ENCODE measurements at regions not wholly inside any gene's neighbourhood (a gene's known extent, or its start where the extent isn't known, plus 50 kb on each side); places are given as distances from the start of the nearest gene placed in this dataset.
A peak's percentile ranks its signal among the peaks of the same experiment; 100 is the strongest.

- ChIA-PET RAD21 (ENCODE audit: unreplicated experiment) (interaction anchor here (0.6 to 5.3 kb wide), 8 partner anchors 8 to 44 kb away, joined by 3 to 28 read pairs (median 6); no protein-coding TSS in a partner anchor), SMC1A (ENCODE audit: uncharacterized antibody, unreplicated experiment) (interaction anchor here (1.0 to 34.7 kb wide), 13 partner anchors 8 to 118 kb away, joined by 3 to 707 read pairs (median 4); no protein-coding TSS in a partner anchor), CTCF (interaction anchor here (0.6 to 1.6 kb wide), 6 partner anchors 28 to 530 kb away, joined by 3 to 5 read pairs (median 3); no protein-coding TSS in a partner anchor), POLR2A (interaction anchor here (0.7 to 2.4 kb wide), 9 partner anchors 8 to 103 kb away, joined by 3 to 5 read pairs (median 3); no protein-coding TSS in a partner anchor)
- FAIRE-seq, result no peak
- Histone ChIP-seq H3K9me3 (replicated peaks; ENCODE audit: control insufficient read depth, insufficient read depth, low read length) (no peaks in the 10 kb centered on the region), H3K36me3 (ENCODE audit: control insufficient read depth in 2 of 2, insufficient read depth in 2 of 2, low read length in 1 of 2) (no peaks in the 10 kb centered on the region), H3K79me2 (ENCODE audit: control insufficient read depth, insufficient read depth, low read length) (no peaks in the 10 kb centered on the region), H3K27ac (ENCODE audit: control insufficient read depth, insufficient read depth) (no peak overlapping the region), H3K4me1 (ENCODE audit: control insufficient read depth, insufficient read depth, low read length) (no peaks in the 10 kb centered on the region), H3K27me3 (replicated peaks in 1 of 2; ENCODE audit: control insufficient read depth in 2 of 2, insufficient read depth in 2 of 2, low read length in 1 of 2) (no peaks in the 10 kb centered on the region), H3K4me2 (ENCODE audit: control insufficient read depth, insufficient read depth) (no peak overlapping the region), H2AFZ (ENCODE audit: control insufficient read depth, low read depth, low read length) (no peak overlapping the region), H3K9ac (ENCODE audit: control insufficient read depth, insufficient read depth, low read length) (no peak overlapping the region), H4K20me1 (ENCODE audit: control insufficient read depth, insufficient read depth) (no peaks in the 10 kb centered on the region), H3K4me3 (no peak overlapping the region)
- no peak for DNase-seq (ENCODE audit: low read depth, low spot score)
- in situ Hi-C loops (cut with MboI), result no loop called here
- ATAC-seq, result peak; percentile 51
- WGBS (ENCODE audit: insufficient coverage, insufficient replicate concordance, low lambda C conversion rate, missing lambda C conversion rate), result 10% methylated on average over 4 of the region's 4 CpGs
- no TSS peak for BruUV-seq (replicated peaks)
- intact Hi-C loops (cut with micrococcal nuclease; ENCODE audit: unreplicated experiment), result loop anchor here (10.0 kb wide), 1 partner anchor 410 kb away; no protein-coding TSS in a partner anchor
- TF ChIP-seq RAD21 (IDR thresholded peaks at IDR 0.05; ENCODE audit: insufficient read depth, low read depth, low read length) (no peak), BACH1 (IDR thresholded peaks at IDR 0.05; ENCODE audit: borderline replicate concordance) (no peak), ZZZ3 (IDR thresholded peaks at IDR 0.05; ENCODE audit: control insufficient read depth, insufficient read length, low read depth) (no peak), SRF (IDR thresholded peaks at IDR 0.05; ENCODE audit: low read depth in 2 of 2, low read length in 2 of 2) (no peak), EZH2 (IDR thresholded peaks at IDR 0.05; ENCODE audit: borderline replicate concordance, control insufficient read depth, low read depth, low read length) (no peak), RELA (IDR thresholded peaks at IDR 0.05; ENCODE audit: borderline replicate concordance, partially characterized antibody) (no peak), TARDBP (IDR thresholded peaks at IDR 0.05; ENCODE audit: borderline replicate concordance) (no peak), ATF7 (IDR thresholded peaks at IDR 0.05; ENCODE audit: low read depth) (0 out of 2 replicates have a peak, but pooled peaks have one; percentile 33), TCF12 (IDR thresholded peaks at IDR 0.05; ENCODE audit: low read depth, low read length) (no peak), FOXK2 (IDR thresholded peaks at IDR 0.05) (no peak), SMARCA5 (IDR thresholded peaks at IDR 0.05) (no peak), HCFC1 (IDR thresholded peaks at IDR 0.05; ENCODE audit: low read length) (no peak), TBL1XR1 (IDR thresholded peaks at IDR 0.05; ENCODE audit: low read depth, low read length) (no peak), CTCF (IDR thresholded peaks at IDR 0.05 in 2 of 3, conservative IDR thresholded peaks at IDR 0.05 in 1 of 3; ENCODE audit: control insufficient read depth in 2 of 3, extremely low read depth in 1 of 3, insufficient read depth in 1 of 3, low read depth in 3 of 3, low read length in 3 of 3) (no peak), CBFB (IDR thresholded peaks at IDR 0.05; ENCODE audit: low read depth) (no peak), PML (IDR thresholded peaks at IDR 0.05; ENCODE audit: low read length) (no peak), IKZF1 (conservative IDR thresholded peaks at IDR 0.05) (peak; percentile 41; the same call in 1 of the 2 replicates), PAX5 (IDR thresholded peaks at IDR 0.05; ENCODE audit: borderline replicate concordance, low read depth, low read length) (no peak), SP1 (IDR thresholded peaks at IDR 0.05; ENCODE audit: low read depth, low read length) (no peak), IKZF2 (IDR thresholded peaks at IDR 0.05) (peak in 1 of 2 experiments; percentile 16; a peak in 1 of 4 replicates), MTA2 (IDR thresholded peaks at IDR 0.05; ENCODE audit: low read depth) (no peak), ETV6 (conservative IDR thresholded peaks at IDR 0.05 in 1 of 2, IDR thresholded peaks at IDR 0.05 in 1 of 2; ENCODE audit: borderline replicate concordance in 1 of 2, low read depth in 1 of 2) (no peak), FOS (IDR thresholded peaks at IDR 0.05; ENCODE audit: borderline replicate concordance, extremely low read depth, insufficient read length) (no peak)
- TF ChIP-seq, protein P1, sequence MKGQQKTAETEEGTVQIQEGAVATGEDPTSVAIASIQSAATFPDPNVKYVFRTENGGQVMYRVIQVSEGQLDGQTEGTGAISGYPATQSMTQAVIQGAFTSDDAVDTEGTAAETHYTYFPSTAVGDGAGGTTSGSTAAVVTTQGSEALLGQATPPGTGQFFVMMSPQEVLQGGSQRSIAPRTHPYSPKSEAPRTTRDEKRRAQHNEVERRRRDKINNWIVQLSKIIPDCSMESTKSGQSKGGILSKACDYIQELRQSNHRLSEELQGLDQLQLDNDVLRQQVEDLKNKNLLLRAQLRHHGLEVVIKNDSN (IDR thresholded peaks at IDR 0.05; ENCODE audit: borderline replicate concordance, extremely low read length, insufficient read depth, low read depth, low read length), result no peak
These were observed 103.5 kb upstream of the SPRY2 start for GRCh38 chr13:80444240-80445015.

Measured in GM12878 (cell line).